ENCODE measurements at regions not wholly inside any gene's neighbourhood (a gene's known extent, or its start where the extent isn't known, plus 50 kb on each side); places are given as distances from the start of the nearest gene placed in this dataset.
"Not testable (repeated sequence)": the region's sequence is repeated elsewhere in the genome, so short reads cannot be mapped to it uniquely, and the experiment has no call there.

- no peak for DNase-seq
Observed at GRCh38 chr6:37580176-37580955, 80.7 kb upstream of the CCDC167 start.

- DNase-seq = no peak
Observed at GRCh38 chr6:37579444-37580067, 79.9 kb upstream of the CCDC167 start.

GRCh38 chr6:37578104-37578503 is 78.4 kb upstream of the CCDC167 start:
- DNase-seq = no peak

- DNase-seq = no peak
Observed at GRCh38 chr6:37576336-37576737, 76.6 kb upstream of the CCDC167 start.

- DNase-seq = no peak
Observed at GRCh38 chr6:37575221-37575620, 75.5 kb upstream of the CCDC167 start.

- DNase-seq = no peak
Observed at GRCh38 chr6:37572334-37572733, 72.6 kb upstream of the CCDC167 start.

GRCh38 chr6:37570482-37571133 is 70.9 kb upstream of the CCDC167 start:
- DNase-seq = no peak

- DNase-seq = no peak
Observed at GRCh38 chr6:37569743-37570481, 70.2 kb upstream of the CCDC167 start.

GRCh38 chr6:37569317-37569716 is 69.6 kb upstream of the CCDC167 start:
- DNase-seq = no peak

- DNase-seq = no peak
Observed at GRCh38 chr6:37566950-37567349, 67.3 kb upstream of the CCDC167 start.

GRCh38 chr6:37566111-37566949 is 66.6 kb upstream of the CCDC167 start:
- DNase-seq = peak; percentile 34

GRCh38 chr6:37565267-37566110 is 65.8 kb upstream of the CCDC167 start:
- peak; percentile 49 for DNase-seq

- not testable (repeated sequence) for DNase-seq
Observed at GRCh38 chr6:37562926-37563288, 63.2 kb upstream of the CCDC167 start.

- DNase-seq = no peak
Observed at GRCh38 chr6:37561361-37561760, 61.7 kb upstream of the CCDC167 start.

- no peak for DNase-seq
Observed at GRCh38 chr6:37560737-37561103, 61.0 kb upstream of the CCDC167 start.

- no peak for DNase-seq
Observed at GRCh38 chr6:37559501-37559900, 59.8 kb upstream of the CCDC167 start.

GRCh38 chr6:37559050-37559449 is 59.4 kb upstream of the CCDC167 start:
- DNase-seq = no peak

- DNase-seq = no peak
Observed at GRCh38 chr6:37558646-37559045, 59.0 kb upstream of the CCDC167 start.

GRCh38 chr6:37558168-37558567 is 58.5 kb upstream of the CCDC167 start:
- DNase-seq = no peak

- DNase-seq = no peak
Observed at GRCh38 chr6:37557645-37558114, 58.0 kb upstream of the CCDC167 start.

GRCh38 chr6:37556881-37557644 is 57.4 kb upstream of the CCDC167 start:
- no peak for DNase-seq

Data from NCI-H748 treated with DMSO at 0.1 percent for 48 hours (cell line).